Fibroblast of skin of abdomen (primary cell): ENCODE measurements at regions not wholly inside any gene's neighbourhood (a gene's known extent, or its start where the extent isn't known, plus 50 kb on each side); places are given as distances from the start of the nearest gene placed in this dataset.

Experiments
- DNase-seq: peaks from one replicate; pipeline ENCODE4 v3.0.0-alpha.2; 2013

DNA sequence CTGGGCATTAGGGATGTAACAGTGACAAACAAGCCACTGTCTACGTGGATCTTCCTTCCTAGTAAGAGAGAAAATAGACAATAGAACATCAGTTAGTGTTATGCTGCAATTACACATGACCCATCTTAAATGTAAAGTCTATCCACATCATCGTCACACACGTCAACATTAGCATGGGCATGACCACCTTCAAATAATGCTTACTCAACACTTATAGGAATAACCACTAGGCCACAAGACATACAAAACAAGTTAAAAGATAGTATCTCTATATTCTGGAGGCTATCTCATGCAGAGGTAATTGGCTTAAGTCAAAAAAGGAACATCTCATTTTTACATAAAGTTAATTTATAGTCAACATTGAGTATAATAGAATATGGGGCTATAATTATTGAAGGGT lies 156.5 kb downstream of the MOXD1 start:
- DNase-seq: no peak

DNA sequence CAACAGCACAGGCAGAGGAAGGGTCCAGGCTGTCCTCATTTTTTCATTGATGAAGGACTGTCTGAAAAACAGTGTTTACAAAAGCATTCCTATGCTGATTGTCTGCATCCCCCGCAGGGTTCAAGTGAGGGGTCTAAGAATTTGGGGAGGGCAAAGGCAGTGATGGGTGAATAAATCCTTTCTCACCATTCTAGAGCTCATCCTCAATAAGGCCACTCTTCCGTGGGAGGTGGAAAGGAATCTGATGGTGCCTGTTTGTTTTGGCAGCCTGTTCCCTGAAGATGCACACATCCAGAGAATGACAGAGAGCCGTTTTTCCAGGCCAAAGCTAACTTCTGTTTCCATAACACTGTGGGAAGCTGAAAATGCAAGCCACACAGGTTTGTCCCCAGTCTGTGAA lies 164.5 kb downstream of the MOXD1 start:
- peak; percentile 39 for DNase-seq

DNA sequence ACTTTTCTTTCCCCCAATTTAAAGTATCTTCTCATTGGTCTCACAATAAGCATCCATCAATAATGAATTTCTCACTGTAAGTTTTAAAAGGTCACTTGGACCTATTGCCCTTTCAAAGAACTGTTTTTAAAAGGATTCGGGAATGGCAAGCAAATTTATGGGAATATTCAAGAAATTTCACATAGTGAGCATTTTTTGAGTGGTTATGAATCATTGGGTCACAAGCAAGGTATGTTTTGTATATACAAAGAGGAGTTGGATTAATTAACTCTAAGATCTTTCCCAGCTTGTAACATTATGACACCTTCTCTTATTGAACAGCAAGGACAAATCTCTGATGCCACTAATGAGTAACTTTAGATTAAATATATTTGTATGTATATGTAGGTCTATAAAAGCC lies 165.0 kb downstream of the MOXD1 start:
- peak; percentile 28 for DNase-seq

DNA sequence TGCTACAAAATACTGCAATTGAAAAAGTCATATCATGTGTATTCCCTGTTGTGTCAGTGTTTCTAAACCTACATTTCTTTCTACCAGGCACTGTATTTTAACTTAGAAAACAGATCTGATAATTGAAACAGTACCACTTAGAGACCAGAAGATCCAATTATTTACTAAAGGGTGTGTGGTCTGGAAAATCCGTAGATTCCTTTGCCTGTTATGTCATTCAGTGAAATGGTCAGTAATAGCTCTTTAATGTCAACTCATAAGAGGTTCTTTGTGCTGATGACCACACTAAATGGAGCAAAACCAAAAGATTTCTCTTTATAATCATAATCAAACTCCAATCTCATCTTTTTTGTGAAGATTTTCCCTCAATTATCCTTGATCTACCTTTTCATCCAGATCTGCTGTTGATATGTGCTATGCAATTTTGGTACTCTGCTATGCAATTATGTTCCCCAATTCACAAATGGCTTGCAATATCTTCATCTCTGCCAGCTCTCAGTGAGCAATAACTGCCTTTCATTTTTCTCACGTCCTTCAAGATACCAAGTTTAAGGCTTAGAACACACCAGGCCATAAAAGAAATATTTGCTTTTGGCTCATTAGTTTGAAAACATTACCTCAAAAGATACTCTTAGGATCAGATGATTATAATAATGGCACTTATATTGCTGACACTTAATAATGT lies 165.5 kb downstream of the MOXD1 start:
- no peak for DNase-seq

DNA sequence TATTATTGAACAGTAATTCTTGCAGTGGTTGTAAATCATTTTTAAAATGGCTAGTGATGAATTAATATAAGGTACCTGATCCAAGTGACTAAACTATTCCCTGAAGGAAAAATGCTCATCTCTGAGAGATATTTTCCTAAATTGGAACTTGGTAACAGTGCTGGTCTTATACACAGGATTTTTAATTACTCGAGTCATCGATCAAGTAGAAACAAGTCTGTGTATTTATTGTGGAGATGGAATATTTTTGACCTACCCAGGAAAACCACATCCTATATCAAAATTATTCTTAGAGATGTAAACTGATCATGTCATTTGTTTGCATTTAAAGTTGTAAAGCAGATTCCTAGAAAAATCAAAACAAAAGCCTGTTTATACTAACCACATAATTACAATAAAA lies 166.9 kb downstream of the MOXD1 start:
- no peak for DNase-seq

DNA sequence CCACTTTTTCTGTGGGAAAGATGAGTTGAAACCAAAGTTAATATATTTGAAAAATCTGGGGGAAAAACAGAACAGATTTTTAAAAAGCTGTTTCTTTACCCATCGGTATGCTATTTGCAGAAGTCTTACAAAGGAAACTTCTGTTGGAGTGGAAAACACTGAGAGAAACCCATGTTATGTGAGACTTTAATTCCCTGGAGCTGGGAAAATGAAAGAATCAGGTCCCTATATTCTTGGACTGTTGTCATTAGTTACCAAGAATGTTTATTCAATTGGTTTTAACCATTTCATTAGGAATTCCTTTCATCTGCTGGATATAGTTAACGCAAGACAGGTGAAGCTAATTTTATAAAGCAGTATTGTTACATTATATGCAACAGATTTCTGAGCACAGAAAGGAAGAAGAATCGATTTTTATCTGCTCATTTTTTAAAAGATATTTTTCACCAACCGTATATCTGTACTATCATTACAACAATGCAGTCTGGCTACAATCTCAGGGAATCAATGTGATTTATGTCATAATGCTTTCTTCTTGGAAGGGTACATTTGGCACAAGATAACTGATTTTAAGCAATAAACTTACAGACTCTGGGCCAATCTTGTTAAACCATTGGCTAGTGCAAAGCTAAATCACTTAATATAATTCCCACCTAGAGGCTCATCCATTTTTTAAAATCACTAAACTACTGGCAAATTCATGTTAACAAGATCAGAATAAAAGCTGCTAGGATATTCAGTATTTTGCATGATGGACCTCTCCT lies 170.0 kb downstream of the MOXD1 start:
- DNase-seq: no peak

DNA sequence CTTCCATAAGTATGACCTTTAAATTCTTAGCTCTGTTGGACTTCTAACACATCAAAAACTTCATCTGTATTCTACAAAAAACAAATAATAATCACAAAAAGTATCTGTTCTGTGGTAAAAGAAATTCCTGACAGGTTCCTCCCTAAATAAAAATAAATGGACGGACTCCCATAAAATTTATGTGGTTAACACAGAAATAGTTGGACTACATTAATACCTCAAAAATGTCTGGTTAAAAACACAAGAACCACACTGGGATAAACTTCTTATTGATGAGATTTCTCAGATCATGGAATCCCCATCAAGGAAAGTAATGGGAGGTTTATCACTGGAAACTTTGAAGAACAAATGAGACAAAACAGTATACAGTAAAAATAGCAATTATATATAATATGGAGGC lies 172.4 kb downstream of the MOXD1 start:
- DNase-seq: peak; percentile 29

DNA sequence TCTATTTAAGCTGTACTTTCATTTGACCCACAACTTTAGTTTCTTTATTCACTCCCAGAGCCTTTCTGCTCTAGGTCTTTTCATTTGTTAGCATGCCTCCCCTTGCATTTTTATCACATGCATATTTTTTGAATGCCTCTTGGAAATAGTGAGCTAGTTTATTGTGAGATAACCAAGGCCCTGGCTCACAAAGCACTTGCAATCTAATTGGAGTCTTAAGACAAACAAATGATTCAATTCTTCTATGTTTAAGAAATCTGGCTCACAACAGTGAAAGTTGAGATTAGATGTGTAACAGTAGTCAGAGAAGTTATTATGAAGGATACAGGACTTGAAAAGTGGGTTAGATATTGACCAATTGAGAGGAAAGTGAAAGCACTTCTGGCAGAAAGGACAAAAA lies 173.4 kb downstream of the MOXD1 start:
- DNase-seq: peak; percentile 13

DNA sequence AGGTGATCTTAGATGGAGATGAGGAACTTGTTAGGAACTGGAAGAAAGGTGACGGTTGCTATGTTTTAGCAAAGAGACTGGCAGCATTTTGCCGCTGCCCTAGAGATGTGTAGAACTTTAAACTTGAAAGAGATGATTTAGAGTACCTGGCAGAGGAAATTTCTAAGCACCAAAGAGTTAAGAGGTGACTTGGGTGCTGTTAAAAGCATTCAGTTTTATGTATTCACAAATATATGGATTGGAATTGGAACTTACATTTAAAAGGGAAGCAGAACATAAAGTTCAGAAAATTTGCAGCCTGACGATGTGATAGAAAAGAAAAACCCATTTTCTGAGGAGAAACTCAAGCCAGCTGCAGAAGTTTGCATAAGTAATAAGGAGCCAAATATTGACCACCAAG lies 176.3 kb downstream of the MOXD1 start:
- DNase-seq: no peak

DNA sequence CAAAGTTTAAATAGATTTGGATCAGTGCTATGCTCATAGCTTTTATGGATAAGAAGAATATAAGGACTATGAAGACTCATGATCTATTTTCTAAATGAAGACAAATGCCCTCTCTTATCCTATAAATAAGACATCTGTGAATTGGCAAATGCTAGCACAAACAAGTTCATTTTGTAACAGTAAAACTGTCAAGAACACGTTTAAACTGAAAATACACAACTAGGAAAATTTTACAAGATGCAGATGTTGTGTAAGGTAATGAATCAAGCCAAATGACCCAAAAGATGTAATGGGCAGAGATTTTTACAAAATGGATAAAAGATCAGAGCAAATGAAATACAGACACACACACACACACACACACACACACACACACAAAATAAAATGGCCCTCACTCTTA lies 180.5 kb downstream of the MOXD1 start:
- DNase-seq: no peak

DNA sequence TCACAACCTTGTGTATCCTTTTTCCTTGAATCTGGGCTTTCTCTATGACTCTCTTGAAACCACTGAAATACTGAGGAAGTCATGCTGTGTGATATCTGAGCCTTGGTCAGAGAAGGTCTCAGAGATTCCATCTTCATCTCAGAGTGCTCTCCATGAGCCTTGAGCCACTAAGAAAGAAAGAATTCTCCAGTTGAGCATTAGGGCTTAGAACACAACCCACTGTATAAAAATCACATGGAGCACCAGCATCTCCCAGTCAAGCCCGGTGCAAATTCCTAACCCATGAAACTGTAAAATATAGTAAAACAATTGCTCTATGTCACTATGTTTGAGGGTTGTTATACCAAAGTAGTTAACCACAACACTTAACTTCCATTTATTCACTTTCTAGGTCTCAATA lies 181.4 kb downstream of the MOXD1 start:
- no peak for DNase-seq

DNA sequence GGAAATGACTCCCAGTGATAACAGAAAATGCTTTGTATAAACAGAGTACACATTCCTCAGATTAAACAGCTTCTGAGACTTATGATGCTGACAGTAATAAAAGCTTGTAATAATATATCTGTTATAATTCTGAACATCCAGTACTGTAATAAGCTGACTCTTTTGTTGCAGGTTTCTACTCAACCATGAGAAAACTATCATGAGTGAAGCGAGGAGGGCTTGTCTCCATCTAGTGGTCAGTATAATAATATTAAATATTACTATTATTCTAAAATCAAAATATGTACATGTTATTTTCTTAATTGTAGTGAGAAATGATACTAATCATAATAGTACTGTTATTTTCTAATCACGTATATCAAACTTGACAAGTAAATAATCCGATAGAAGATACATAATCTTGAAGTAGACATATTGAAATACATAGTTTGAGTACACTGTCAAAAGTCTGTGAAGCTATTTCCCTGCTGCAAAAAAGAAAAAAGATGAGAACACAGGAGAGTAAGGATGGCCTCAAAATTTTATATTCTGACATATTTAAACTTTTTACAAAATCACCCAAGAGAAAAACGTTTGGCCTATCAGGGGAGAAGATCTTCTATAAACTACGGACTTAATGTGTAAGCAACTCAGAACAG lies 183.1 kb downstream of the MOXD1 start:
- DNase-seq: peak; percentile 13

DNA sequence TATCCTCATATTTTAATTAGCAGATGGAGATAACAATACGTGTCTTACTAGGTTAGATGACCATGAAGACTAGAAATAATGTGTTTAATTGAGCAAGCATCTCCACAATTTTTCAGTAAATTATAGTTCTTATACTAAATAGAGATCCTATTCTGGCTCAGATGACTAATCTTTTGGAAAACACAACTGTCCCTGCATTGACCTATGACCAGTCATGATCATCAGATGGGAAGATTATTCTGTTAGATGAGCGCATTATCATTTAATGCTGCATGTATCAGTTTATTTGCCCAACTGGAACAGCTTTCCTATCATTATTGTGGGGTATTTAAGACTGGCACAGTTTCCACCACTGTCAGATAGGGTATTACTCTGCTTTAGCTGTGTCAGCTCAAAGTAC lies 185.5 kb downstream of the MOXD1 start:
- no peak for DNase-seq

DNA sequence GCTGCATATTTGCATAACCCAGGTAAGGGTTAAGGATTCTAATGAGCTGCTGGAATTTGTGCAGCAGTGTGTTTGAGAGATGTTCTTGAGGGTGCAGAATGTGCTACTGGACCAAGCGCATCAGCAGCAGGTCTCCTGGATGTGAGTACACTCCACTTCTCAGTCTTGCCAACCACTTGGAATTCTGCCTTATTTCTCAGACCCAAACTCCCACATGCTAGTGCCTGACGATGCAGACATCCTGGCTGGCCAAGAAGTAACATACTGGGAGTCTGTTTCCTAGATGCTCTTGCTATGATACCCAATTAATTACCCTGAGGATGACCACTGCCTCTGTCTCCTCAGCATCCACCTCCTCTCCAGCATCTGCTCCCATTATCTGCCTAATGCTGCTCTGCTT lies 186.6 kb downstream of the MOXD1 start:
- no peak for DNase-seq

DNA sequence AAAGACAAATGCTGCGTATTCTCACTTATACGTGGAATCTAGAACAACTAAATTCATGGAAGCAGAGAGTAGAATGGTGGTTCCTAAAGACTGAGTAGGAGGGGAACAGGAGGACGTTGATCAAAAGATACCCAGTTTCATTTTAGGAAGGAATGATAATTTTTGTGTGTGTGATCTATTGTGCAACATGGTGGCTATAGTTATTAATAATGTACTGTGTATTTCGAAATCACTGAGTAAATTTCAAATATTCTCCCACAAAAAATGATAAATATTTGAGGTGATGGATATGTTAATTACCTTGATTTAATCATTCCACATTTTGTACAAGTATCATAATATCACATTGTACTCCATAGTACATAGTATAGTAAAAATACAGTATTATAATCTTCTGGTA lies 187.5 kb downstream of the MOXD1 start:
- no peak for DNase-seq

DNA sequence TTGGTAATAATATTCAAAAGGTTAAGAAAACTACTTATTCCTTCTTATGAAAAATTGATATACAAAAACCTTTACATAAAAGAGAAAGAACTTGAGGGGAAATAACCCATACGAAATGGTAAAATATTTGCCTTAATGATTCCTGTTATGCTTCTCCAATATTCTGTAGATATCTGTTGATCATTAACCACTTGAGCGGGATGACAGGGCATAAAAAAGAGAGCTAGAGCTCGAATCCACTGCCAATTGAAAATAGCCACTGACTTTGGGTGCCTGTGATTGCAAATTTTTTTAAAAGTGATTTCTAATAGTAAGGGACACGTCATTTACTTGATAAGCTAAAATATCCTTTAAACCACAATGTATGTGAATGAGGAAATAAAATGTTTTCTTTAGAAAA lies 188.1 kb downstream of the MOXD1 start:
- DNase-seq: no peak

DNA sequence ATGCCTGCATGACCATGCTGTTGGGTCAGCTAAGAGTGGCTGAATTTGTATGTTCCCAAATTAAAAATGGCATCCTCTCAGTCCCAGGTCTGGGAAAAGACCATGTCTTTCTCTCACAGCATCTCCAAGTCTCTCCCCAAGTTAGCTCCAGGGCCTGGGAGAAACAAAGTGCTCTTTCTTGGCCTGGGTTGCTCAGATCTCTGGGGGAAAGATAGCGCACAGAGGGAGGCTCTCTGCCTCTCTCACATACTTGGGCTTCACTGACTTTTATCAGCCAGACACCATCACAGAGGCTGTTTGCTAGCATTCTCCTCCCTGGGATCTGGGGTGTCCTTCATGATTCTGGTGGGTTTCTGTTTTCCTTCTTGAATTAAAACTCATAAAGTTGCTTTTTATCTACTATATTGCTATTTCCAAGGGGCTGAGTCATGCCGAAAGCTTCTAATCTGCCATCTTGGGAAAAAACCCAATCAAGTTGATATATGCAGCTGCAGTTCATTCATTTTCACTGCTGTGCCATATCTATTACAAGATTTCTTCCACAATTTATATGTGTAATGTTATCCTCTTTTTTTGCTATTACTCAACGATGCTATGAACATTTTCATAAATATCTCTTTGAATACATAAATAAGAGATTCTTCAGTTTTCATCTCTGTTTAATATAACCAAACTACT lies 190.2 kb downstream of the MOXD1 start:
- no peak for DNase-seq

DNA sequence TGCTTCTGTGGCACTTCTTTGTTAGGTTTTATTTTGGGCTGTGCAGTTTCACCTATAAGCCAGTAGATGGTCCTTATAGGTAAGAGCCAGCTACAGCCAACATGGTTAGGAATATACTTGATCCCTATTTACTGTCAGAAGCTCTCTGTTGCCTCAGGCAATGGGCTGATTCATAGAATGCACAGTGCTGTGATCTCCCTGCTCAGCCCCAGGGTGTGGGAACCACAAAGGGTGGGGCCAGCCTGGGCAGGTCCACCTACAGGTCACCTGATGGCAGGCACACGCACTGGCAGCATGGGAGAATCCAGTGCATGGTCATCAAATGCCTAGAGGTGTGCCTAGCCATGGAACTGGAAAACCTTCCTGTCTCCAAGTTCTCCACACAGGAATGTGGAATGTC lies 191.9 kb downstream of the MOXD1 start:
- no peak for DNase-seq

DNA sequence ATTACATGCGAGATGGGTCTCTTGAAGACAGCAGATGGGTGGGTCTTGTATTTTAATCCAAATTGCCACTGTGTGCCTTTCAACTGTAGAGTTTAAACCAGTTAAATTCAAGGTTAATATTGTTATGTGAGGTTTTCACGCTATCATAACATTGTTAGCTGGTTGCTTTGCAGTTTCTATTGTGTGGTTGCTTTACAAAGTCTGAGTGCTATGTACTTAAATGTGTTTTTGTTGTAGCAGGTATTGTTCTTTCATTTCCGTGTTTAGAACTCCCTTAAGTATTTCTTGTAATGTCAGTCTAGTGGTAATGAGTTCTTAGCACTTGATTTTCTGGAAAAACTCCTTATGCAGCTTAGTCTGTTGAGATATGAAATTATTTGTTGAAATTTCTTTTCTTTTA lies 193.3 kb downstream of the MOXD1 start:
- DNase-seq: no peak

DNA sequence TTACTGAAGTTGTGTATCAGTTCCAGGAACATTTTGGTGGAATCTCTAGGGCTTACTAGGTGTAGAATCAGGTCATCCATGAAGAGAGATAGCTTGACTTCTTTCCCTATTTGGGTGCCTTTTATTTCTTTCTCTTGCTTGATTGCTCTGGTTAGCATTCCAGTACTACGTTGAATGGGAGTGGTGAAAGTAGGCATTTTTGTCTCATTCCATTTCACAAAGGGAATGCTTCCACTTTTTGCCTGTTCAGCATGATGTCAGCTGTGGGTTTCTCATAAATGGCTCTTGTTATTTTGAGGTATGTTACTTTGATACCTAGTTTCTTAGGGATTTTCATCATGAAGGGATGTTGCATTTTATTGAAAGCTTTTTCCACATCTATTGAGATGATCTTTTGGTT lies 195.3 kb downstream of the MOXD1 start:
- DNase-seq: peak; percentile 20

DNA sequence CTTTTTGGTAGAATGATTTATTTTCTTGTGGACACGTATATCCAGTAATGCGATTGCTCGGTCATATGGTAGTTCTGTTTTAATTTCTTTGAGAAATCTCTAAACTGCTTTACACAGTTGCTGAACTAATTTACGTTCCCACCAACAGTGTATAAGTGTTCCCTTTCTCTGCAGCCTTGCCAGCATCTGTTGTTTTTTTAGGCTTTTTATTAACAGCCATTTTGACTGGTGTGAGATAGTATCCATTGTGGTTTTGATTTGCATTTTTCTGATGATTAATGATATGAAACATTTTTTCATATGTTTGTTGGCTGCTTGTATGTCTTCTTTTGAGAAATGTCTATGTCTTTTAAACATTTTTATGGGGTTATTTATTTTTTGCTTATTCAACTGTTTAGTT lies 196.7 kb downstream of the MOXD1 start:
- DNase-seq: peak; percentile 47

DNA sequence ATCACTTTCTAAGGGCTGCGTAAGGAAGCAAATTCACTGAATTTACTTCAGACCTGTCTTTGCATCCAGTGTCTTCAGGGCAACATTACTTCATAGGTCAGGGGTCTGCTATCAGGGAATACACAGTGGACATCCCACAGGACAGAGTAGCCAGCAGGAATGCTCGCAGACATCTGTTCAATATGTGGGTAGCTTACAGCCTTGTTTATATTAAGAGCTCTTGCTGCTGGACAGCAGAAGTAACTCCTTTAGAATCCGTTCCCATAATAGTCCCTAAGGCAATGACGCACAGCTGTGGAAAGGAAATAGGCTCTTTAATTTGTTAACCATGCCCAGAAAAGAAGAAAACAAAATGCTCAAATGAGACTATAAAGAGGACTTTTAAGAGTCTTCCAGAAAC lies 198.7 kb downstream of the MOXD1 start:
- DNase-seq: peak; percentile 69

DNA sequence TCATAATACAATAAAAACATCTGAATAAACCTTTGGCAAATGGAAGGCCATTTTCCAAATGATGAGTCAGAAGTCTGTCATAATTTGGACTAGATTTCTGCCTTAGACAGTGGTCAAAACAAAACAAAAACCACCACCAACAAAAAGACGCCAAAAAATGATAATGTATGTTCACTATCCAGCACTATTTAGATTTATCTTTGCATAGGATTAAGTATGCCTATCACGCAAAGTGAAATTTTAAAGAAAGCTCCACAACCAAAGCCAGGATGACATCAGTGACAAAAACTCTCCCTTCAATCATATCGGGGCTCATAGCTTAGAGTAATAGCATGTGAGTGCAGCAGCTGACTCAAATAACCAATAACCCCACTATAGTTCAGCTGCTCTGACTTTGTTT lies 201.9 kb downstream of the MOXD1 start:
- DNase-seq: peak; percentile 72

DNA sequence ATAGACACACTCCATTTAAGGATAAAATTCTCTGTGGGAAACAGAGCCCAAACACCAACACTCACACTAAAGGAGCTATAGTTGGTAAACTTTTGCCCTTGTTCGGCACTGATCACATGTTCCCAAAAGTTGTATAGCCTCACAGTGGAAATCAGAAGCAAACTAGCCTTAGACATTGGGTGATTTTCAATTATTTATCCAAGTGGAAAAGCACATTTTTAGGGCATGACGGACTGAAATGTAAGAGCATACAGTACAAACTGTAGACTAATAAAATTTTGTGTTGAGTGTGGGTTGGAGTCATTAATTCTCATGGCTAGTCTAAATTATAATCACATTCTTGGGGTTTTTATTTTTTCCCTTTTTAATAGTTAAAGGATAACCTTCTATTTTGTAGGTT lies 202.4 kb downstream of the MOXD1 start:
- peak; percentile 49 for DNase-seq
